Astrocyte of the spinal cord (primary cell): ENCODE measurements at regions not wholly inside any gene's neighbourhood (a gene's known extent, or its start where the extent isn't known, plus 50 kb on each side); places are given as distances from the start of the nearest gene placed in this dataset.

Experiments used
- DNase-seq: peaks from one replicate; pipeline ENCODE4 v3.0.0; 2011; ENCODE audit warnings: low read depth, low spot score
- H3K4me3 ChIP-seq: 2 replicates; pipeline ENCODE4 v1.5.1; 2011; ENCODE audit warnings: low read depth, mild to moderate bottlenecking, low read length, moderate library complexity
- in situ Hi-C: cut with HindIII; loops from 2 replicates; pipeline ENCODE4 v1.10.0; 2017; ENCODE audit warnings: low sequenced_read_pairs
- TF ChIP-seq, protein P1 (sequence below): IDR thresholded peaks from 2 replicates; pipeline ENCODE4 v1.5.1; 2012; ENCODE audit warnings: low read depth, mild to moderate bottlenecking, low read length, inconsistent platforms

DNA sequence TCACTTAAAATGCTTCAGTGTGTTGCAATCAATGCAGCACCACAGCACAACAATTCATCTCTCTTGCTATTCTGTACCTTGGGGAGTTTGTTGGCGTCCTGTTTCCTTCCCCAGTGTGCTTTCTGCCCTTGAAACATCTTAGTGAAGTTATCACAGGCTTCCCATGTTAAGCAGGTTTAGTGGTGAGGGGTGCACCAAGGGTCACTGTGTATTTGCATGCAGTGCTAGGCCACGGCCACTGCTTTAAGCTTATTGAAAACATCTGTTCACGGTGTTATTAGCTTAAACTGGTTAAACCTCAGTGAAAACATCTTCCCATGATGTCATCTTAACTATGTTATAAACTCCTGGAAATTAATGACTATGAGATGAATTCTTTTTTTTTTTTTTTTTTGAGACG is 217.3 kb upstream of the GOLIM4 start:
- TF ChIP-seq, protein P1, sequence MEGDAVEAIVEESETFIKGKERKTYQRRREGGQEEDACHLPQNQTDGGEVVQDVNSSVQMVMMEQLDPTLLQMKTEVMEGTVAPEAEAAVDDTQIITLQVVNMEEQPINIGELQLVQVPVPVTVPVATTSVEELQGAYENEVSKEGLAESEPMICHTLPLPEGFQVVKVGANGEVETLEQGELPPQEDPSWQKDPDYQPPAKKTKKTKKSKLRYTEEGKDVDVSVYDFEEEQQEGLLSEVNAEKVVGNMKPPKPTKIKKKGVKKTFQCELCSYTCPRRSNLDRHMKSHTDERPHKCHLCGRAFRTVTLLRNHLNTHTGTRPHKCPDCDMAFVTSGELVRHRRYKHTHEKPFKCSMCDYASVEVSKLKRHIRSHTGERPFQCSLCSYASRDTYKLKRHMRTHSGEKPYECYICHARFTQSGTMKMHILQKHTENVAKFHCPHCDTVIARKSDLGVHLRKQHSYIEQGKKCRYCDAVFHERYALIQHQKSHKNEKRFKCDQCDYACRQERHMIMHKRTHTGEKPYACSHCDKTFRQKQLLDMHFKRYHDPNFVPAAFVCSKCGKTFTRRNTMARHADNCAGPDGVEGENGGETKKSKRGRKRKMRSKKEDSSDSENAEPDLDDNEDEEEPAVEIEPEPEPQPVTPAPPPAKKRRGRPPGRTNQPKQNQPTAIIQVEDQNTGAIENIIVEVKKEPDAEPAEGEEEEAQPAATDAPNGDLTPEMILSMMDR: no peak
- in situ Hi-C loops: no loop called here
- DNase-seq: no peak
- H3K4me3 ChIP-seq: no peak overlapping the region

- in situ Hi-C loops: no loop called here
- TF ChIP-seq, protein P1: no peak
- no peak overlapping the region for H3K4me3 ChIP-seq
- no peak for DNase-seq
Observed at GRCh38 chr3:168307893-168308292, 212.2 kb upstream of the GOLIM4 start.

GRCh38 chr3:168295027-168295426 is 199.3 kb upstream of the GOLIM4 start:
- TF ChIP-seq, protein P1: no peak
- no peak overlapping the region for H3K4me3 ChIP-seq
- DNase-seq: no peak
- in situ Hi-C loops: no loop called here

- no peak overlapping the region for H3K4me3 ChIP-seq
- in situ Hi-C loops: no loop called here
- TF ChIP-seq, protein P1: no peak
- no peak for DNase-seq
Observed at GRCh38 chr3:168292296-168292695, 196.6 kb upstream of the GOLIM4 start.

DNA sequence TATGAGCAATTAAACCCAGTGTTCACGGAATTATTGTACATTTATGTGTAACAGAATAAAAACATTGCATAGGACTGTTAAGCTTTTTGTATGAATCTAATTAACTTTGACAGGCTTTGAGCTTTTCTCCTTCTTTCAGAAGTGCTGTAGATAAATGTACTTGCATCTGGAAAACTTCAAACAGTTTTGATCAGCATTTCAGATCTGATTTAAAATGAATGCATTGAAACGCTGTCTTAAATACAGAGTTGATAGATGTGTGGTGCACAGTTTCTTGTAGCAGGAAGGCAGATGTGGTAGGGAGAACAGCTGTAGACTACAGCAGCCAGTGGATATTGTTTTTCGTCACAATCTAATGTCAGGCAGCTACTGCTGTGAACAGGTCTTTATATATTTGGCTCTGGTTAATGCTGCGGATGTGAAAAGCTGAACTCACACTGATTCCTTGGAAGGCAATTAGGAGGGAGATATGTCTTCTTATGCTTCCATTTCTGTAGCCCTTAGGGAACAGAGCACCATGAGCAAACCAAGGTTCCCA is 193.8 kb upstream of the GOLIM4 start:
- H3K4me3 ChIP-seq: no peak overlapping the region
- TF ChIP-seq, protein P1: no peak
- in situ Hi-C loops: no loop called here
- no peak for DNase-seq

- TF ChIP-seq, protein P1: no peak
- H3K4me3 ChIP-seq: no peak overlapping the region
- in situ Hi-C loops: no loop called here
Observed at GRCh38 chr3:168288511-168289401, 193.0 kb upstream of the GOLIM4 start.

More at GRCh38 chr3:168288511-168289401, 193.0 kb upstream of the GOLIM4 start:
- no peak for DNase-seq
